Fibroblast of skin of abdomen (primary cell): ENCODE measurements at regions not wholly inside any gene's neighbourhood (a gene's known extent, or its start where the extent isn't known, plus 50 kb on each side); places are given as distances from the start of the nearest gene placed in this dataset.
A peak's percentile ranks its signal among the peaks of the same experiment; 100 is the strongest.

Experiments
- DNase-seq: peaks from one replicate; pipeline ENCODE4 v3.0.0-alpha.2; 2013

DNA sequence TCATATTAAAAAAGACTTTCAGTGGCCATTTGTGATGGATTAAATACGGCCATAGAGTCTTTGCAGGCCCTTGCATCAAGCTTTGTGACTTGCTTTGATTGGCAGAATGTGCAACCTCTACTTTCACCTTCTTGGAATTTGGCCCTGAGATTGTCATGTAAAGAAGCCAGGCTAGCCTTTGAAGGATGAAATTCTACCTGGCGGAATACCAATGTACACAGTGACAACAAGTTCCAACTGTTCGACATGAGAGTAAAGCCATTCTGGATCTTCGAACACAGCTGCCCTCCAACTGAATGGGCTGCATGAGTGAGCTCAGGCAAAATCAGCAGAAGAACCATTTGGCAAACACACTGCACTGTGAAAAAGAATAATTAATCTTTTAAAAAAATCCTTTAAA is 321.3 kb downstream of the PHF14 start:
- DNase-seq, result no peak

GRCh38 chr7:11297126-11297625 is 323.5 kb downstream of the PHF14 start:
- peak; percentile 51 for DNase-seq

DNA sequence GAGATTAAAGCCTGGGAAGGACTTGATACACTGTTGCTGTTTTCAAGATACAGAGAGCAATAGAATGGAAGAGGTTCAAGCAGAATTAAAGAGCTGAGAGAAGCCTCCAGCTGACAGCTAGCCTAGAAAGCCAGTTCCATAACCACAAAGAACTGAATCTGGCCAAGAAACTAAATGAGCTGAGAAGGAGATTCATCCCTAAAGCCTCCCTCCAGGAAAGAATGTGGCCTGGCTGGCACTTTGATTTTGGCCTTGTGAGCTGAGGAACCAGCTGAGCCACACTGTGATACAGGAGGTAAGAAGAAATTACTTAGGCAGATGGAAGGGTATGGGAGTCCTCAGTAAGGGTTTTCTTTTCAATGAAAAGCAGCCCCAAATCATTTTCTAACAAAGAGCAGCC is 324.1 kb downstream of the PHF14 start:
- peak; percentile 41 for DNase-seq

DNA sequence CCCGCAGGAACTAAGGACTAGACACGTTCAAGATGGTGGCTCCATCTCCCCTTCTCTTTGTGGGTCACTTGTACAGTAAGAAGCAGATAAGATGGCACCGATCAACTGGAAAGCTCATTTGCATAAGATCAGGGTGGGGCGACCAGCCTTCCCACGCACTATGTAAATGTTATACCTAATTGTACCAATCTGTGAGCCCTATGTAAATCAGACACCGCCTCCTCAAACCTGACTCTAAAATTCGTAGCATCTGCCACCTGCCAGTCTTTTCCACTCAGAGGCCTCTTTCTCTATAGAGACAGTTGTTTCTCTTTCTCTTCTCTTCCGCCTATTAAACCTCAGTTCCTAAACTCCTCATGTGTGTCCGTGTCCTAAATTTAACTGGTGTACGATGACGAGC is 324.5 kb downstream of the PHF14 start:
- no peak for DNase-seq

- no peak for DNase-seq
Measured at GRCh38 chr7:11300241-11300640, 326.6 kb downstream of the PHF14 start.

- DNase-seq, result no peak
Measured at GRCh38 chr7:11302121-11302520, 328.4 kb downstream of the PHF14 start.

- DNase-seq, result no peak
Measured at GRCh38 chr7:11313801-11314200, 340.1 kb downstream of the PHF14 start.

GRCh38 chr7:11315666-11316258 is 342.1 kb downstream of the PHF14 start:
- DNase-seq, result no peak

GRCh38 chr7:11317766-11318165 is 344.1 kb downstream of the PHF14 start:
- no peak for DNase-seq

DNA sequence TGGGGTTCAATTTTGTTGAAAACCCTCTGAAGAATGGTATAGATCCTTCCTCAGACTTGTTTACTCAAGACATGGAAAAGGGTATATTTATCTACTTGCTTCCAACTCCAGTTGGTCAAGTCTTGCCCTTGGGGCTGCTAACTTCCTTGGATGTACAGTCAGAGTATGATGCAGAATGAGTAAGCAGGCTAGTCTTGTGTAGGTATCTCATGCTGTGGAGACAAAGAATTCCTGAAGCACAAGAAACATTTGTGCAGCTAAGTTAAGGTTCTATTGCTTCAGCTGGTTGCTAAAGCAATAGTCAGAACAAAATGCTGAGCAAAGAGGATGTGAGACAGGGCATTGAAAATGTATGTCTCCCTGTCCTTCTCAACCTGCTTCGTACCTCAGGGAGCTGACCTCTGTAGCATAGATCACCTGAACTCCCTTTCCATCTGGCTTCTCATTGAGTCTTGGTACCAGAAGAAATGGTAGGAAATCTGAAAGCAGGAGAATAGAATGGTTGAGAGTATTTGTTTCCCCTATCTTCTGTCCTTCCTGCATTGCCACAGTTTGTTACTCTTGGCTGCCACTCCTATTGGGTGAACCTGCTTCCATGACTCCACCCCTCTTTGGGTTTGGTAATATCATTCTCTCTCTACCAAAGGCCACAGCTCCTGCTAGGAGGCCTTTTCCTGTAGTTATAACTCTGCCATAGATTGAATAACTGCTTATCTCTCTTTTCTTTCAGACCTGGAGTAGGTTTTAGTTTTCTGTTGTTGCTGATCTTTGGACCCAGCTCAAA is 346.0 kb downstream of the PHF14 start:
- DNase-seq, result no peak
